MM.1S (cell line): ENCODE measurements at regions not wholly inside any gene's neighbourhood (a gene's known extent, or its start where the extent isn't known, plus 50 kb on each side); places are given as distances from the start of the nearest gene placed in this dataset.

Experiments used
- CTCF ChIP-seq: fragments of 300-600 bp; sonication (generic); IDR thresholded peaks from 2 replicates; pipeline ENCODE4 v1.5.1; 2016; ENCODE audit warnings: antibody characterized with exemption, low read length, mixed read lengths
- EZH2 ChIP-seq: fragments of 300-600 bp; sonication (generic); optimal IDR thresholded peaks from 2 replicates; pipeline ENCODE3; 2017; ENCODE audit warnings: low read depth, mild to moderate bottlenecking, antibody characterized with exemption, low read length, mixed read lengths

- TF ChIP-seq CTCF, result no peak
- no peak for TF ChIP-seq EZH2
Measured at GRCh38 chr17:63040816-63041215, 74.8 kb downstream of the TANC2 start.
